HCT116 (cell line): ENCODE measurements at regions not wholly inside any gene's neighbourhood (a gene's known extent, or its start where the extent isn't known, plus 50 kb on each side); places are given as distances from the start of the nearest gene placed in this dataset.

Source experiments
- ATAC-seq: fragments of 200-7000 bp; cut with Tn5 transposase; 2 replicates; pipeline ENCODE4 v1.9.1; 2020; ENCODE audit warnings: mild to moderate bottlenecking, moderate library complexity
- BruUV-seq: library from RNA; stranded (reverse); fragments of 400-500 nt; replicated peaks from 2 replicates; lab custom pipeline; 2021; lab: Mats Ljungman, UMichigan
- CTCF ChIA-PET: fragments of 300-600 bp; sonication (Branson Sonifier 250); formaldehyde crosslinking; loops from one replicate; lab custom pipeline; 2021; ENCODE audit warnings: antibody characterized with exemption; lab: Charles Lee
- POLR2A ChIA-PET: fragments of 300-600, 350-600 bp; sonication (Branson Sonifier 250); formaldehyde crosslinking; loops from one replicate; lab custom pipeline; 2021; ENCODE audit warnings: antibody characterized with exemption; lab: Charles Lee
- RAD21 ChIA-PET, 2 experiments: fragments of 300-600 bp; sonication (Branson Sonifier 250); formaldehyde crosslinking; loops; one replicate each; lab custom pipeline; 2023; ENCODE audit warnings: low total read pairs in 2 of 2; ENCODE audit not compliant: uncharacterized antibody in 2 of 2, unreplicated experiment in 2 of 2, low non-redundant PET in 1 of 2; lab: Charles Lee
- DNase-seq: peaks from one replicate; pipeline ENCODE4 v3.0.0-alpha.2; 2010; ENCODE audit warnings: low read depth, low spot score
- H2AFZ ChIP-seq: fragments of 200-600 bp; shearing (Covaris generic), sonication (generic); 2 replicates; pipeline ENCODE4 v1.6.1; 2017; ENCODE audit warnings: low read depth, mixed run types, mixed read lengths, antibody characterized with exemption, low read length; ENCODE audit not compliant: poor library complexity, severe bottlenecking
- H3K27ac ChIP-seq: 2 replicates; pipeline ENCODE4 v1.5.1; 2012; ENCODE audit warnings: low read depth, low read length
- H3K27me3 ChIP-seq: fragments of 200-600 bp; sonication (generic); 2 replicates; pipeline ENCODE4 v1.6.1; 2016; ENCODE audit warnings: mixed run types, low read length, mixed read lengths; ENCODE audit not compliant: insufficient read depth
- H3K36me3 ChIP-seq, 2 experiments: fragments of 200-500 bp in 1 of 2; fragments of 200-600 bp in 1 of 2; sonication (Bioruptor generic) in 1 of 2; sonication (generic) in 1 of 2; 2 replicates each; pipeline versions ENCODE4 v1.5.1 to v1.6.1; 2014 to 2016; ENCODE audit warnings: low read length in 2 of 2, inconsistent platforms in 1 of 2, mixed read lengths in 1 of 2, mixed run types in 1 of 2; ENCODE audit not compliant: insufficient read depth in 2 of 2, control insufficient read depth in 1 of 2
- H3K4me1 ChIP-seq, 2 experiments: fragments of 200-600 bp in 1 of 2; sonication (generic) in 1 of 2; 2 replicates each; pipeline versions ENCODE4 v1.5.1 to v1.6.1; 2012 to 2017; ENCODE audit warnings: low read length in 2 of 2, inconsistent platforms in 1 of 2, mild to moderate bottlenecking in 1 of 2, mixed read lengths in 1 of 2, mixed run types in 1 of 2, moderate library complexity in 1 of 2; ENCODE audit not compliant: insufficient read depth in 2 of 2, control insufficient read depth in 1 of 2
- H3K4me2 ChIP-seq: fragments of 200-600 bp; sonication (generic); 2 replicates; pipeline ENCODE4 v1.6.1; 2017; ENCODE audit warnings: mixed run types, low read length, mixed read lengths
- H3K4me3 ChIP-seq, 2 experiments: fragments of 200-600 bp in 1 of 2; sonication (generic) in 1 of 2; replicated peaks in 1 of 2; 2 replicates each; pipeline ENCODE4 v1.5.1; 2011 to 2016; ENCODE audit warnings: low read length in 2 of 2, control low read depth in 1 of 2, low read depth in 1 of 2, mild to moderate bottlenecking in 1 of 2, mixed read lengths in 1 of 2, mixed run types in 1 of 2
- H3K79me2 ChIP-seq: fragments of 200-600 bp; sonication (generic); 2 replicates; pipeline ENCODE4 v1.6.1; 2017; ENCODE audit warnings: mild to moderate bottlenecking, mixed run types, low read length, moderate library complexity, mixed read lengths; ENCODE audit not compliant: insufficient read depth
- H3K9ac ChIP-seq: fragments of 200-600 bp; sonication (generic); 2 replicates; pipeline ENCODE4 v1.6.1; 2016; ENCODE audit warnings: low read length, mixed read lengths
- H3K9me2 ChIP-seq: fragments of 200-600 bp; sonication (generic), shearing (Covaris generic); 2 replicates; pipeline ENCODE4 v1.6.1; 2017; ENCODE audit warnings: mixed run types, mild to moderate bottlenecking, moderate library complexity; ENCODE audit not compliant: insufficient read depth
- H3K9me3 ChIP-seq, 2 experiments: fragments of 200-500 bp in 1 of 2; fragments of 200-600 bp in 1 of 2; sonication (Bioruptor generic) in 1 of 2; sonication (generic) in 1 of 2; 2 replicates each; pipeline ENCODE4 v1.6.1; 2014 to 2017; ENCODE audit warnings: low read length in 2 of 2, mixed read lengths in 2 of 2, inconsistent platforms in 1 of 2, low read depth in 1 of 2, mild to moderate bottlenecking in 1 of 2, mixed run types in 1 of 2, moderate library complexity in 1 of 2; ENCODE audit not compliant: control insufficient read depth in 1 of 2, insufficient read depth in 1 of 2
- H4K20me1 ChIP-seq: fragments of 200-600 bp; sonication (generic), shearing (Covaris generic); 2 replicates; pipeline ENCODE4 v1.6.1; 2017; ENCODE audit warnings: mixed run types, mild to moderate bottlenecking, moderate library complexity; ENCODE audit not compliant: insufficient read depth
- ATF3 ChIP-seq: IDR thresholded peaks from 2 replicates; pipeline ENCODE4 v1.6.1; 2012
- CBX3 ChIP-seq: IDR thresholded peaks from 2 replicates; pipeline ENCODE4 v1.6.1; 2012; ENCODE audit warnings: low read depth
- CTCF ChIP-seq, 3 experiments: fragments of 200-600 bp in 1 of 3; sonication (generic) in 1 of 3; IDR thresholded peaks in 2 of 3; conservative IDR thresholded peaks in 1 of 3; 2 replicates each; pipeline ENCODE4 v1.5.1; 2012 to 2017; ENCODE audit warnings: low read depth in 2 of 3, low read length in 2 of 3, antibody characterized with exemption in 1 of 3, borderline replicate concordance in 1 of 3, control low read depth in 1 of 3, mild to moderate bottlenecking in 1 of 3, mixed read lengths in 1 of 3, mixed run types in 1 of 3, moderate library complexity in 1 of 3; ENCODE audit not compliant: insufficient read depth in 1 of 3
- EGR1 ChIP-seq: IDR thresholded peaks from 2 replicates; pipeline ENCODE4 v1.6.1; 2012; ENCODE audit warnings: low read depth
- EZH2 ChIP-seq: fragments of 200-600 bp; sonication (generic); IDR thresholded peaks from 2 replicates; pipeline ENCODE4 v1.6.1; 2017; ENCODE audit warnings: antibody characterized with exemption, mixed run types
- EZH2phosphoT487 ChIP-seq: fragments of 200-600 bp; IDR thresholded peaks from 2 replicates; pipeline ENCODE4 v1.6.1; 2018; ENCODE audit warnings: antibody characterized with exemption, borderline replicate concordance
- FOSL1 ChIP-seq: IDR thresholded peaks from 2 replicates; pipeline ENCODE4 v1.6.1; 2012; ENCODE audit warnings: low read depth
- JUND ChIP-seq: IDR thresholded peaks from 2 replicates; pipeline ENCODE4 v1.6.1; 2012
- MAX ChIP-seq: IDR thresholded peaks from 2 replicates; pipeline ENCODE4 v1.6.1; 2012
- POLR2A ChIP-seq: IDR thresholded peaks from 2 replicates; pipeline ENCODE4 v1.7.0; 2011; ENCODE audit warnings: borderline replicate concordance; ENCODE audit not compliant: insufficient read depth, insufficient read length; ENCODE audit errors: extremely low read depth
- POLR2AphosphoS5 ChIP-seq: IDR thresholded peaks from 2 replicates; pipeline ENCODE4 v1.6.1; 2011; ENCODE audit warnings: mild to moderate bottlenecking, low read depth, low read length, moderate library complexity
- RAD21 ChIP-seq: IDR thresholded peaks from 2 replicates; pipeline ENCODE4 v1.6.1; 2012; ENCODE audit warnings: low read depth, mild to moderate bottlenecking
- REST ChIP-seq: IDR thresholded peaks from 2 replicates; pipeline ENCODE4 v1.6.1; 2012; ENCODE audit warnings: low read depth
- SP1 ChIP-seq: IDR thresholded peaks from 2 replicates; pipeline ENCODE4 v1.6.1; 2012; ENCODE audit warnings: low read depth
- SRF ChIP-seq: IDR thresholded peaks from 2 replicates; pipeline ENCODE4 v1.6.1; 2012; ENCODE audit warnings: low read depth
- TCF7L2 ChIP-seq: IDR thresholded peaks from 2 replicates; pipeline ENCODE4 v1.7.0; 2011; ENCODE audit warnings: borderline replicate concordance, inconsistent platforms; ENCODE audit not compliant: insufficient read depth, insufficient read length; ENCODE audit errors: extremely low read depth
- YY1 ChIP-seq: IDR thresholded peaks from 2 replicates; pipeline ENCODE4 v1.6.1; 2011; ENCODE audit warnings: low read length, low read depth, moderate library complexity, mild to moderate bottlenecking; ENCODE audit not compliant: insufficient replicate concordance; ENCODE audit errors: extremely low read depth
- ZBTB33 ChIP-seq: IDR thresholded peaks from 2 replicates; pipeline ENCODE4 v1.6.1; 2011; ENCODE audit warnings: mild to moderate bottlenecking, low read length, moderate library complexity; ENCODE audit not compliant: insufficient replicate concordance; ENCODE audit errors: extremely low read depth
- ZFX ChIP-seq: fragments of 450-650 bp; IDR thresholded peaks from 2 replicates; pipeline ENCODE4 v1.6.1; 2017
- ZNF274 ChIP-seq: fragments of 200-500 bp; sonication (Bioruptor generic); IDR thresholded peaks from 2 replicates; pipeline ENCODE4 v1.6.1; 2014; ENCODE audit warnings: mild to moderate bottlenecking, low read depth, low read length, inconsistent platforms
- intact Hi-C: fragments of 100-400 bp; cut with micrococcal nuclease; formaldehyde crosslinking; loops from 2 replicates; pipeline ENCODE4 v1.10.0; 2022

- no peak for DNase-seq
- Histone ChIP-seq H3K9ac (no peak overlapping the region), H3K79me2 (no peaks in the 10 kb centered on the region), H3K4me2 (no peak overlapping the region), H3K9me2 (no peaks in the 10 kb centered on the region), H3K27ac (no peak overlapping the region), H4K20me1 (no peaks in the 10 kb centered on the region), H3K4me3 (no peak overlapping the region), H3K36me3 (no peaks in the 10 kb centered on the region), H3K9me3 (no peaks in the 10 kb centered on the region), H2AFZ (no peak overlapping the region), H3K4me1 (no peaks in the 10 kb centered on the region), H3K27me3 (no peaks in the 10 kb centered on the region)
- no TSS peak for BruUV-seq
- ChIA-PET RAD21 (no interaction called here), POLR2A (no interaction called here), CTCF (no interaction called here)
- ATAC-seq: no peak
- intact Hi-C loops: no loop called here
- TF ChIP-seq ZBTB33 (no peak), ATF3 (no peak), JUND (no peak), YY1 (no peak), SP1 (no peak), CBX3 (no peak), ZNF274 (no peak), CTCF (IDR thresholded peaks at IDR 0.05 in 2 of 3, conservative IDR thresholded peaks at IDR 0.05 in 1 of 3; ENCODE audit: borderline replicate concordance in 1 of 3, insufficient read depth in 1 of 3, low read depth in 2 of 3, low read length in 2 of 3) (no peak), SRF (no peak), EZH2phosphoT487 (no peak), MAX (no peak), EZH2 (no peak), TCF7L2 (no peak), POLR2A (no peak), RAD21 (no peak), FOSL1 (no peak), REST (no peak), POLR2AphosphoS5 (no peak), ZFX (no peak), EGR1 (no peak)
Observed at GRCh38 chr5:98101131-98101530, 672.3 kb upstream of the RGMB start.
